Fibroblast of lung (primary cell): ENCODE measurements at regions not wholly inside any gene's neighbourhood (a gene's known extent, or its start where the extent isn't known, plus 50 kb on each side); places are given as distances from the start of the nearest gene placed in this dataset.

Experiments
- CTCF ChIP-seq, 2 donors: IDR thresholded peaks in 1 of 2; conservative IDR thresholded peaks in 1 of 2; 1 replicate in 1 of 2; 2 replicates in 1 of 2; pipeline ENCODE4 v1.5.1; 2011 to 2012; ENCODE audit warnings: low read length in 2 of 2, control low read depth in 1 of 2, inconsistent platforms in 1 of 2, low read depth in 1 of 2, mild to moderate bottlenecking in 1 of 2
- EZH2 ChIP-seq: IDR thresholded peaks from 2 replicates; pipeline ENCODE4 v1.5.1; 2012; ENCODE audit warnings: low read length, control low read depth, mild to moderate bottlenecking; ENCODE audit errors: missing control alignments

GRCh38 chr17:73989671-73990070, 213.8 kb upstream of the RPL38 start:
- TF ChIP-seq CTCF (conservative IDR thresholded peaks at IDR 0.05 in 1 of 2, IDR thresholded peaks at IDR 0.05 in 1 of 2; ENCODE audit: low read depth in 1 of 2, low read length in 2 of 2) (no peak), EZH2 (no peak)
